ENCODE measurements at regions not wholly inside any gene's neighbourhood (a gene's known extent, or its start where the extent isn't known, plus 50 kb on each side); places are given as distances from the start of the nearest gene placed in this dataset.

- Histone ChIP-seq H3K36me3 (ENCODE audit: control insufficient read depth in 3 of 3, insufficient read depth in 3 of 3, low read length in 3 of 3) (no peaks in the 10 kb centered on the region), H3K9ac (ENCODE audit: low read depth in 1 of 3, low read length in 3 of 3) (no peak overlapping the region), H3K27ac (ENCODE audit: low read depth, low read length) (no peak overlapping the region), H3K9me3 (ENCODE audit: control insufficient read depth in 3 of 3, low read length in 3 of 3) (no peaks in the 10 kb centered on the region), H3K27me3 (ENCODE audit: control insufficient read depth in 3 of 3, insufficient read depth in 3 of 3, low read length in 3 of 3) (no peaks in the 10 kb centered on the region), H3K4me1 (ENCODE audit: control insufficient read depth in 3 of 3, insufficient read depth in 3 of 3, low read length in 3 of 3) (peaks cover 7 to 11% (median 9%) of the 10 kb centered on the region in 3 donors), H3K4me3 (ENCODE audit: low read length in 3 of 3) (no peak overlapping the region)
Measured at GRCh38 chr3:16800361-16800760, 84.4 kb upstream of the PLCL2 start.

GRCh38 chr3:16801223-16801622 lies 83.5 kb upstream of the PLCL2 start:
- Histone ChIP-seq H3K4me3 (ENCODE audit: low read length in 3 of 3) (no peak overlapping the region), H3K4me1 (ENCODE audit: control insufficient read depth in 3 of 3, insufficient read depth in 3 of 3, low read length in 3 of 3) (peaks cover 7 to 9% (median 7%) of the 10 kb centered on the region in 3 donors), H3K27me3 (ENCODE audit: control insufficient read depth in 3 of 3, insufficient read depth in 3 of 3, low read length in 3 of 3) (no peaks in the 10 kb centered on the region), H3K27ac (ENCODE audit: low read depth, low read length) (no peak overlapping the region), H3K9ac (ENCODE audit: low read depth in 1 of 3, low read length in 3 of 3) (no peak overlapping the region), H3K9me3 (ENCODE audit: control insufficient read depth in 3 of 3, low read length in 3 of 3) (no peaks in the 10 kb centered on the region), H3K36me3 (ENCODE audit: control insufficient read depth in 3 of 3, insufficient read depth in 3 of 3, low read length in 3 of 3) (no peaks in the 10 kb centered on the region)

GRCh38 chr3:16801698-16802097 lies 83.1 kb upstream of the PLCL2 start:
- no peak overlapping the region for H3K9ac ChIP-seq (ENCODE audit: low read depth in 1 of 3, low read length in 3 of 3)
- no peak overlapping the region for H3K27ac ChIP-seq (ENCODE audit: low read depth, low read length)
- no peaks in the 10 kb centered on the region for H3K36me3 ChIP-seq (ENCODE audit: control insufficient read depth in 3 of 3, insufficient read depth in 3 of 3, low read length in 3 of 3)
- no peak overlapping the region for H3K4me3 ChIP-seq (ENCODE audit: low read length in 3 of 3)
- peaks cover 3 to 9% (median 7%) of the 10 kb centered on the region in 3 donors for H3K4me1 ChIP-seq (ENCODE audit: control insufficient read depth in 3 of 3, insufficient read depth in 3 of 3, low read length in 3 of 3)
- no peaks in the 10 kb centered on the region for H3K9me3 ChIP-seq (ENCODE audit: control insufficient read depth in 3 of 3, low read length in 3 of 3)
- H3K27me3 ChIP-seq (ENCODE audit: control insufficient read depth in 3 of 3, insufficient read depth in 3 of 3, low read length in 3 of 3), result no peaks in the 10 kb centered on the region

- Histone ChIP-seq H3K9ac (ENCODE audit: low read depth in 1 of 3, low read length in 3 of 3) (no peak overlapping the region), H3K9me3 (ENCODE audit: control insufficient read depth in 3 of 3, low read length in 3 of 3) (no peaks in the 10 kb centered on the region), H3K4me1 (ENCODE audit: control insufficient read depth in 3 of 3, insufficient read depth in 3 of 3, low read length in 3 of 3) (peaks cover 1 to 9% (median 5%) of the 10 kb centered on the region in 3 donors), H3K4me3 (ENCODE audit: low read length in 3 of 3) (no peak overlapping the region), H3K36me3 (ENCODE audit: control insufficient read depth in 3 of 3, insufficient read depth in 3 of 3, low read length in 3 of 3) (no peaks in the 10 kb centered on the region), H3K27ac (ENCODE audit: low read depth, low read length) (no peak overlapping the region), H3K27me3 (ENCODE audit: control insufficient read depth in 3 of 3, insufficient read depth in 3 of 3, low read length in 3 of 3) (no peaks in the 10 kb centered on the region)
Measured at GRCh38 chr3:16802389-16802788, 82.4 kb upstream of the PLCL2 start.

GRCh38 chr3:16803019-16803418 lies 81.7 kb upstream of the PLCL2 start:
- H3K27ac ChIP-seq (ENCODE audit: low read depth, low read length), result no peak overlapping the region

GRCh38 chr3:16807391-16807790 lies 77.4 kb upstream of the PLCL2 start:
- no peaks in the 10 kb centered on the region for H3K9me3 ChIP-seq (ENCODE audit: control insufficient read depth in 3 of 3, low read length in 3 of 3)
- H3K36me3 ChIP-seq (ENCODE audit: control insufficient read depth in 3 of 3, insufficient read depth in 3 of 3, low read length in 3 of 3), result no peaks in the 10 kb centered on the region
- H3K9ac ChIP-seq (ENCODE audit: low read depth in 1 of 3, low read length in 3 of 3), result no peak overlapping the region
- no peak overlapping the region for H3K27ac ChIP-seq (ENCODE audit: low read depth, low read length)
- no peak overlapping the region for H3K4me3 ChIP-seq (ENCODE audit: low read length in 3 of 3)
- peaks cover 3 to 9% (median 8%) of the 10 kb centered on the region in 3 donors for H3K4me1 ChIP-seq (ENCODE audit: control insufficient read depth in 3 of 3, insufficient read depth in 3 of 3, low read length in 3 of 3)
- H3K27me3 ChIP-seq (ENCODE audit: control insufficient read depth in 3 of 3, insufficient read depth in 3 of 3, low read length in 3 of 3), result no peaks in the 10 kb centered on the region

More at GRCh38 chr3:16803019-16803418, 81.7 kb upstream of the PLCL2 start:
- H3K4me1 ChIP-seq (ENCODE audit: control insufficient read depth in 3 of 3, insufficient read depth in 3 of 3, low read length in 3 of 3), result peaks cover 3 to 7% (median 5%) of the 10 kb centered on the region in 3 donors
- no peaks in the 10 kb centered on the region for H3K9me3 ChIP-seq (ENCODE audit: control insufficient read depth in 3 of 3, low read length in 3 of 3)
- no peak overlapping the region for H3K9ac ChIP-seq (ENCODE audit: low read depth in 1 of 3, low read length in 3 of 3)
- H3K4me3 ChIP-seq (ENCODE audit: low read length in 3 of 3), result no peak overlapping the region
- H3K27me3 ChIP-seq (ENCODE audit: control insufficient read depth in 3 of 3, insufficient read depth in 3 of 3, low read length in 3 of 3), result no peaks in the 10 kb centered on the region
- no peaks in the 10 kb centered on the region for H3K36me3 ChIP-seq (ENCODE audit: control insufficient read depth in 3 of 3, insufficient read depth in 3 of 3, low read length in 3 of 3)

- no peak overlapping the region for H3K9ac ChIP-seq (ENCODE audit: low read depth in 1 of 3, low read length in 3 of 3)
- H3K4me3 ChIP-seq (ENCODE audit: low read length in 3 of 3), result no peak overlapping the region
- H3K4me1 ChIP-seq (ENCODE audit: control insufficient read depth in 3 of 3, insufficient read depth in 3 of 3, low read length in 3 of 3), result peaks cover 3 to 9% (median 8%) of the 10 kb centered on the region in 3 donors
- H3K9me3 ChIP-seq (ENCODE audit: control insufficient read depth in 3 of 3, low read length in 3 of 3), result no peaks in the 10 kb centered on the region
- H3K36me3 ChIP-seq (ENCODE audit: control insufficient read depth in 3 of 3, insufficient read depth in 3 of 3, low read length in 3 of 3), result no peaks in the 10 kb centered on the region
- no peak overlapping the region for H3K27ac ChIP-seq (ENCODE audit: low read depth, low read length)
- H3K27me3 ChIP-seq (ENCODE audit: control insufficient read depth in 3 of 3, insufficient read depth in 3 of 3, low read length in 3 of 3), result no peaks in the 10 kb centered on the region
Measured at GRCh38 chr3:16808393-16809107, 76.2 kb upstream of the PLCL2 start.

- Histone ChIP-seq H3K9ac (ENCODE audit: low read depth in 1 of 3, low read length in 3 of 3) (no peak overlapping the region), H3K4me1 (ENCODE audit: control insufficient read depth in 3 of 3, insufficient read depth in 3 of 3, low read length in 3 of 3) (peaks cover 3 to 9% (median 8%) of the 10 kb centered on the region in 3 donors), H3K27me3 (ENCODE audit: control insufficient read depth in 3 of 3, insufficient read depth in 3 of 3, low read length in 3 of 3) (no peaks in the 10 kb centered on the region), H3K9me3 (ENCODE audit: control insufficient read depth in 3 of 3, low read length in 3 of 3) (no peaks in the 10 kb centered on the region), H3K27ac (ENCODE audit: low read depth, low read length) (no peak overlapping the region), H3K4me3 (ENCODE audit: low read length in 3 of 3) (no peak overlapping the region), H3K36me3 (ENCODE audit: control insufficient read depth in 3 of 3, insufficient read depth in 3 of 3, low read length in 3 of 3) (no peaks in the 10 kb centered on the region)
Measured at GRCh38 chr3:16809482-16809881, 75.3 kb upstream of the PLCL2 start.

- Histone ChIP-seq H3K9ac (ENCODE audit: low read depth in 1 of 3, low read length in 3 of 3) (no peak overlapping the region), H3K4me1 (ENCODE audit: control insufficient read depth in 3 of 3, insufficient read depth in 3 of 3, low read length in 3 of 3) (peaks cover 3 to 9% (median 8%) of the 10 kb centered on the region in 3 donors), H3K4me3 (ENCODE audit: low read length in 3 of 3) (no peak overlapping the region), H3K27me3 (ENCODE audit: control insufficient read depth in 3 of 3, insufficient read depth in 3 of 3, low read length in 3 of 3) (no peaks in the 10 kb centered on the region), H3K27ac (ENCODE audit: low read depth, low read length) (no peak overlapping the region), H3K36me3 (ENCODE audit: control insufficient read depth in 3 of 3, insufficient read depth in 3 of 3, low read length in 3 of 3) (no peaks in the 10 kb centered on the region), H3K9me3 (ENCODE audit: control insufficient read depth in 3 of 3, low read length in 3 of 3) (no peaks in the 10 kb centered on the region)
Measured at GRCh38 chr3:16809993-16810392, 74.8 kb upstream of the PLCL2 start.

- Histone ChIP-seq H3K9ac (ENCODE audit: low read depth in 1 of 3, low read length in 3 of 3) (no peak overlapping the region), H3K4me1 (ENCODE audit: control insufficient read depth in 3 of 3, insufficient read depth in 3 of 3, low read length in 3 of 3) (peaks cover 3 to 9% (median 8%) of the 10 kb centered on the region in 3 donors), H3K27me3 (ENCODE audit: control insufficient read depth in 3 of 3, insufficient read depth in 3 of 3, low read length in 3 of 3) (no peaks in the 10 kb centered on the region), H3K4me3 (ENCODE audit: low read length in 3 of 3) (no peak overlapping the region), H3K36me3 (ENCODE audit: control insufficient read depth in 3 of 3, insufficient read depth in 3 of 3, low read length in 3 of 3) (no peaks in the 10 kb centered on the region), H3K9me3 (ENCODE audit: control insufficient read depth in 3 of 3, low read length in 3 of 3) (no peaks in the 10 kb centered on the region), H3K27ac (ENCODE audit: low read depth, low read length) (no peak overlapping the region)
Measured at GRCh38 chr3:16810593-16811367, 74.0 kb upstream of the PLCL2 start.
